IMR-90 (cell line): ENCODE measurements at regions not wholly inside any gene's neighbourhood (a gene's known extent, or its start where the extent isn't known, plus 50 kb on each side); places are given as distances from the start of the nearest gene placed in this dataset.

Experiments
- ATAC-seq: fragments of 200-7000 bp; cut with Tn5 transposase; 2 replicates; pipeline ENCODE4 v1.9.1; 2020; ENCODE audit warnings: low read depth, mild to moderate bottlenecking, moderate library complexity
- BruUV-seq: library from RNA; stranded (reverse); fragments of 400-500 nt; replicated peaks from 2 replicates; lab custom pipeline; 2021; lab: Mats Ljungman, UMichigan
- CTCF ChIA-PET: fragments of 300-600 bp; formaldehyde crosslinking; extraction: SDS; loops from one replicate; lab custom pipeline; 2021; ENCODE audit warnings: antibody characterized with exemption; lab: Yijun Ruan, JAX
- POLR2A ChIA-PET: fragments of 300-600 bp; sonication (Branson Sonifier 250); formaldehyde crosslinking; loops from one replicate; lab custom pipeline; 2022; ENCODE audit warnings: antibody characterized with exemption; ENCODE audit not compliant: unreplicated experiment; lab: Charles Lee
- DNase-seq: peaks from one replicate; pipeline ENCODE4 v3.0.0; 2013
- H2AFZ ChIP-seq: replicated peaks from 2 replicates; pipeline ENCODE3; 2013; ENCODE audit warnings: low read length, mild to moderate bottlenecking; ENCODE audit not compliant: poor library complexity
- H2AK5ac ChIP-seq: 2 replicates; pipeline ENCODE4 v1.6.1; 2013; ENCODE audit warnings: low read depth, low read length, inconsistent platforms
- H2AK9ac ChIP-seq: replicated peaks from 2 replicates; pipeline ENCODE3; 2013; ENCODE audit warnings: mild to moderate bottlenecking, low read depth, low read length, moderate library complexity; ENCODE audit not compliant: poor library complexity
- H2BK120ac ChIP-seq: 2 replicates; pipeline ENCODE4 v1.6.1; 2013; ENCODE audit warnings: low read depth, low read length, inconsistent platforms
- H2BK15ac ChIP-seq: 3 replicates; pipeline ENCODE4 v1.6.1; 2013; ENCODE audit warnings: low read depth, low read length, inconsistent platforms
- H2BK20ac ChIP-seq: 2 replicates; pipeline ENCODE4 v1.6.1; 2013; ENCODE audit warnings: low read depth, mild to moderate bottlenecking, inconsistent platforms, low read length, moderate library complexity
- H2BK5ac ChIP-seq: 2 replicates; pipeline ENCODE4 v1.6.1; 2013; ENCODE audit warnings: mild to moderate bottlenecking, low read depth, low read length, inconsistent platforms; ENCODE audit not compliant: poor library complexity, severe bottlenecking
- H3K14ac ChIP-seq: replicated peaks from 2 replicates; pipeline ENCODE4 v1.6.1; 2013; ENCODE audit warnings: low read depth, low read length, inconsistent platforms
- H3K18ac ChIP-seq: 2 replicates; pipeline ENCODE4 v1.6.1; 2013; ENCODE audit warnings: low read depth, low read length, control low read depth
- H3K23ac ChIP-seq: 2 replicates; pipeline ENCODE4 v1.6.1; 2013; ENCODE audit warnings: low read depth, low read length, inconsistent platforms
- H3K27ac ChIP-seq: 2 replicates; pipeline ENCODE4 v1.5.1; 2013; ENCODE audit warnings: mild to moderate bottlenecking, control low read depth, low read length; ENCODE audit not compliant: insufficient read depth
- H3K27me3 ChIP-seq: 2 replicates; pipeline ENCODE4 v1.6.1; 2013; ENCODE audit warnings: low read length; ENCODE audit not compliant: control insufficient read depth, insufficient read depth
- H3K36me3 ChIP-seq: 2 replicates; pipeline ENCODE4 v1.6.1; 2013; ENCODE audit warnings: low read length, mixed read lengths; ENCODE audit not compliant: control insufficient read depth, insufficient read depth
- H3K4ac ChIP-seq: 2 replicates; pipeline ENCODE4 v1.6.1; 2013; ENCODE audit warnings: low read depth, low read length, inconsistent platforms
- H3K4me1 ChIP-seq: 2 replicates; pipeline ENCODE4 v1.6.1; 2013; ENCODE audit warnings: low read length, mixed read lengths; ENCODE audit not compliant: control insufficient read depth, insufficient read depth
- H3K4me2 ChIP-seq: 2 replicates; pipeline ENCODE4 v1.6.1; 2013; ENCODE audit warnings: low read depth, mild to moderate bottlenecking, control low read depth, low read length, moderate library complexity
- H3K4me3 ChIP-seq: 2 replicates; pipeline ENCODE4 v1.5.1; 2013; ENCODE audit warnings: low read depth, mild to moderate bottlenecking, control low read depth, low read length, moderate library complexity; ENCODE audit not compliant: insufficient read depth
- H3K56ac ChIP-seq: 2 replicates; pipeline ENCODE4 v1.6.1; 2013; ENCODE audit warnings: low read length, inconsistent platforms; ENCODE audit not compliant: insufficient read depth; ENCODE audit errors: extremely low read depth
- H3K79me1 ChIP-seq, 2 experiments: 2 replicates each; pipeline ENCODE4 v1.6.1; 2013; ENCODE audit warnings: low read length in 2 of 2, inconsistent platforms in 1 of 2, low read depth in 1 of 2
- H3K9ac ChIP-seq: 2 replicates; pipeline ENCODE4 v1.6.1; 2013; ENCODE audit warnings: low read depth, low read length, control low read depth
- H3K9me1 ChIP-seq: 2 replicates; pipeline ENCODE4 v1.6.1; 2013; ENCODE audit warnings: low read length, inconsistent platforms; ENCODE audit not compliant: insufficient read depth
- H3K9me3 ChIP-seq: 2 replicates; pipeline ENCODE4 v1.6.1; 2013; ENCODE audit warnings: low read length; ENCODE audit not compliant: control insufficient read depth, insufficient read depth
- H4K20me1 ChIP-seq: 2 replicates; pipeline ENCODE4 v1.6.1; 2013; ENCODE audit warnings: low read length, inconsistent platforms; ENCODE audit not compliant: insufficient read depth
- H4K5ac ChIP-seq: 2 replicates; pipeline ENCODE4 v1.6.1; 2013; ENCODE audit warnings: mild to moderate bottlenecking, low read depth, low read length, control low read depth
- H4K8ac ChIP-seq, 2 experiments: 2 replicates each; pipeline ENCODE4 v1.6.1; 2013; ENCODE audit warnings: low read depth in 2 of 2, low read length in 2 of 2, control low read depth in 1 of 2, inconsistent platforms in 1 of 2
- H4K91ac ChIP-seq: 2 replicates; pipeline ENCODE4 v1.6.1; 2013; ENCODE audit warnings: low read depth, low read length, inconsistent platforms; ENCODE audit not compliant: insufficient read depth
- ELK1 ChIP-seq: fragments of 150-350 bp; IDR thresholded peaks from 2 replicates; pipeline ENCODE4 v1.6.1; 2016; ENCODE audit warnings: low read depth, mild to moderate bottlenecking, low read length, moderate library complexity, borderline replicate concordance
- MAFK ChIP-seq: IDR thresholded peaks from 2 replicates; pipeline ENCODE4 v1.6.1; 2012; ENCODE audit warnings: low read depth, low read length, improper control_type of control experiment
- MXI1 ChIP-seq: IDR thresholded peaks from 2 replicates; pipeline ENCODE4 v1.6.1; 2012; ENCODE audit warnings: low read depth, mild to moderate bottlenecking, low read length, moderate library complexity, borderline replicate concordance
- POLR2A ChIP-seq: IDR thresholded peaks from 2 replicates; pipeline ENCODE4 v1.6.1; 2012; ENCODE audit warnings: mild to moderate bottlenecking, low read depth, low read length
- RFX5 ChIP-seq: IDR thresholded peaks from 2 replicates; pipeline ENCODE4 v1.8.0; 2012; ENCODE audit warnings: low read depth, mild to moderate bottlenecking, low read length, moderate library complexity
- USF2 ChIP-seq: fragments of 150-350 bp; IDR thresholded peaks from 2 replicates; pipeline ENCODE4 v1.6.1; 2017; ENCODE audit warnings: mild to moderate bottlenecking, antibody characterized with exemption, low read length, low read depth
- WGBS, 2 experiments: methylation state at CpG; one replicate each; pipeline versions ENCODE4 v1.1.5 to v1.1.7; 2013; ENCODE audit warnings: missing lambda C conversion rate in 2 of 2; ENCODE audit not compliant: insufficient read length in 1 of 2; ENCODE audit errors: extremely low coverage in 2 of 2; 5-methylcytosine and 5-hydroxymethylcytosine counted together
- dilution Hi-C: fragments of 300-500 bp; cut with HindIII; formaldehyde crosslinking; loops from one replicate; pipeline ENCODE4 v1.14.3; 2018; ENCODE audit warnings: low sequenced_read_pairs; ENCODE audit not compliant: unreplicated experiment
- in situ Hi-C: fragments of 300-500 bp; cut with MboI; formaldehyde crosslinking; loops from 3 replicates; pipeline ENCODE4 v1.14.3; 2019; ENCODE audit warnings: low sequenced_read_pairs, inconsistent platforms, mixed read lengths
- intact Hi-C: fragments of 100-400 bp; cut with micrococcal nuclease; formaldehyde crosslinking; loops from 2 replicates; pipeline ENCODE4 v1.10.0; 2022

- ATAC-seq (no peak), DNase-seq (no peak)
- H4K91ac ChIP-seq, result no peak overlapping the region
- no CpG with 5 or more reads among the region's 2 CpGs for WGBS, 2 experiments
- H3K14ac ChIP-seq, result no peak overlapping the region
- dilution Hi-C loops (no loop called here), intact Hi-C loops (no loop called here), in situ Hi-C loops (no loop called here)
- no peaks in the 10 kb centered on the region for H3K9me3 ChIP-seq
- H3K9ac ChIP-seq, result no peak overlapping the region
- H3K4me1 ChIP-seq, result peaks cover 5% of the 10 kb centered on the region; the same call in 1 of the 2 replicates
- no peak overlapping the region for H2BK120ac ChIP-seq
- POLR2A ChIA-PET, result no interaction called here
- H3K4me2 ChIP-seq, result no peak overlapping the region
- no peak overlapping the region for H3K18ac ChIP-seq
- no peaks in the 10 kb centered on the region for H3K27me3 ChIP-seq
- peaks cover 6% of the 10 kb centered on the region for H3K9me1 ChIP-seq
- no peak overlapping the region for H3K4me3 ChIP-seq
- no peak overlapping the region for H2BK5ac ChIP-seq
- no peak overlapping the region for H3K56ac ChIP-seq
- H3K4ac ChIP-seq, result no peak overlapping the region
- no peak overlapping the region for H2BK15ac ChIP-seq
- no peak overlapping the region for H2BK20ac ChIP-seq
- BruUV-seq, result no TSS peak
- H4K8ac ChIP-seq, result no peak overlapping the region
- no peak overlapping the region for H4K5ac ChIP-seq
- no peak overlapping the region for H2AK9ac ChIP-seq
- no peaks in the 10 kb centered on the region for H4K20me1 ChIP-seq
- TF ChIP-seq RFX5 (no peak), MXI1 (no peak), MAFK (no peak), USF2 (no peak), POLR2A (no peak), ELK1 (no peak)
- no peak overlapping the region for H3K23ac ChIP-seq
- no peak overlapping the region for H3K27ac ChIP-seq
- H2AFZ ChIP-seq, result no peak overlapping the region
- H3K79me1 ChIP-seq, result no peaks in the 10 kb centered on the region
- H2AK5ac ChIP-seq, result no peak overlapping the region
- CTCF ChIA-PET, result no interaction called here
- H3K36me3 ChIP-seq, result no peaks in the 10 kb centered on the region
These were observed 436.0 kb downstream of the HTR7 start for GRCh38 chr10:90421874-90422273.
